GM19025 (cell line): ENCODE measurements at regions not wholly inside any gene's neighbourhood (a gene's known extent, or its start where the extent isn't known, plus 50 kb on each side); places are given as distances from the start of the nearest gene placed in this dataset.

Experiments used
- ATAC-seq: cut with Tn5 transposase; IDR thresholded peaks from one replicate; pipeline ENCODE4 v1.9.1; 2021; ENCODE audit warnings: mild to moderate bottlenecking, low read depth, moderate library complexity; ENCODE audit not compliant: unreplicated experiment

DNA sequence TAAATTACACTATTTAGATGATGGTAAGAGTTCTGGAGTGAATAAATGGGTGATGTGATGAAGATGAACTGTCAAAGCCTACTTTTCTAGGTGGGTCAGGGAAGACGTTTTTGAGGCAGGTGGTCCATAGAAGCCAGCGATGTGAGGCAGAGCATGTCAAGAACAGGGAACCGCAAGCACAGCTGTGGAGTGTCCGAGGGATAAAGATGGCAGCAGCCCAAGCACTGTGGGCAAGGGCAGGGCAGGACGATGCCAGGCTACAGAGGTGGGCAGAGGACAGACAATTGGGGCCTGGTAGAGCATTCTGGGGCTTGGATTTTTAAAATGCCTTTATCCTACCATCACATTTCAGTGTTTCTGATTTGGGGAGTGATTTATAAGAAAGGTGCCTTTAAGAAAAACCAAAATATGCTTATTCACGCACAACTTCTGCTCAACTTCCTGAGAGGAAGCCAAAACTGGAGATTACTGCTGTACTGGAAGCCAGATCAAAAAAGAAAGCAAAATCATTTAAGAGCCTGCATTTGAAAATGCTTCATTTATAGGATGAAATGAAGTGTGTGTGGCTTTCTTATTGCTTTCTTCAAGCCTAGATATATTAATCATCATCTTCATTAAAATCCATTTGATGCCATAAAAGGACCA, 119.0 kb upstream of the WDR17 start:
- no peak for ATAC-seq

DNA sequence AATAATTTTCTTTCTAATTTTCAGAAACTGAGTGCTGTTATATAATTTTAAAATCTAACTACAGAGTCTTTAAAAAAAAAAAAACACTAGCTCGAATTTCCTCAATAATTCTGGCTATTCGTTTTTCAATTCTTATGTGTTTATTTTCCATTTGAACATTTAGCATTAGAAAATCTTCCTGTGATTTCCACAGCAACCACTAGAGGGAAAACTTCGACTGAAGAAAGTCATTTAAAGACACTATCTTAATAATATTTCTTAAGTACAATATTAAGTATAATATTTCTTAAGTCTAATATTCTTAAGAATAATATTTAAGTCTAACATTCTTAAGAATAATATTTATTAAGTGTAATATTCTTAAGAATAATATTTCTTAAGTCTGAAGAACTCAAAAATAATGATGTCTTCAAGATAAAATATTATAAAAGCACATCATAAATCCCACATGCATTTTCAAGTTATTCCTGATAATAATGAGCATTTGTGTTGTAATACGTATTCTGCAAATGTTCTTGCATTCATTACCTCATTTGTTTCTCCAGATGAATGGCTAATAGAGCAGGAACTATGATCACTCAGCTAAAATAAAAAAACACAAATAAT, 118.4 kb upstream of the WDR17 start:
- ATAC-seq, result no peak

DNA sequence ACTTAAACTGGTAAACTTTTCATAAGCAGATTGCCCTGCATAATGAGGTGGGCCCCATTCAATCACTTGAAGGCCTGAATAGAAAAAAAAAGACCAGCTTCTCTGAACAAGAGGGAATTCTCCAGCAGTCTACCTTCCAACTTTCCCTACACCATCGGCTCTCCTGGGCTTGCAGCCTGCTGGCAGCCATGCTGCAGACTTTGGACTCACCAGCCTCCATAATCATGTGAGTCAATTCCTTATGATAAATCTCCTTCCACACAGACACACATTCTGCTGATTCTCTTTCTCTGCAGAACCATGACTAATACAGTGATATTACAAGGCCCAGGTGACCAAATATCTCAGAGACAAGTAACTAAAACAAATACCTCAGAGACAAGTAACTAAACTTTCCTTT, 113.8 kb upstream of the WDR17 start:
- no peak for ATAC-seq

DNA sequence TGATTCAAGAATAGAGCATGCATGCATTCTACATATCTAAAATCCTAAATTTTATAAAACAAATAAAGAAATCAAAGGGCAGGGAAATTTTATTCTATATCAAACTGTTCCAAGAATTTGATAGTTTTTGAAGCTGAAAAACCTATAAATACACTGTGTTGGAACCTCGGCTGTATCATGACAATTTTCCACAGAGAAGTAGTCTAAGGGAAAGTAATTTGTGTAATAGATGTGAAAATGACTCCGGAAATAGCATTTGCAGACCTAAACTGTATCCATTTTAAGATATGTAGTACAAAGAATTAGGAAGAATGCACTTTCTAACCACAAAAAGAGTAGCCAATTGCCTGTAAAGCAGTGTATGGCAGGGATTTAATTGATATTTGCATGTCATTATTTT, 112.5 kb upstream of the WDR17 start:
- no peak for ATAC-seq

DNA sequence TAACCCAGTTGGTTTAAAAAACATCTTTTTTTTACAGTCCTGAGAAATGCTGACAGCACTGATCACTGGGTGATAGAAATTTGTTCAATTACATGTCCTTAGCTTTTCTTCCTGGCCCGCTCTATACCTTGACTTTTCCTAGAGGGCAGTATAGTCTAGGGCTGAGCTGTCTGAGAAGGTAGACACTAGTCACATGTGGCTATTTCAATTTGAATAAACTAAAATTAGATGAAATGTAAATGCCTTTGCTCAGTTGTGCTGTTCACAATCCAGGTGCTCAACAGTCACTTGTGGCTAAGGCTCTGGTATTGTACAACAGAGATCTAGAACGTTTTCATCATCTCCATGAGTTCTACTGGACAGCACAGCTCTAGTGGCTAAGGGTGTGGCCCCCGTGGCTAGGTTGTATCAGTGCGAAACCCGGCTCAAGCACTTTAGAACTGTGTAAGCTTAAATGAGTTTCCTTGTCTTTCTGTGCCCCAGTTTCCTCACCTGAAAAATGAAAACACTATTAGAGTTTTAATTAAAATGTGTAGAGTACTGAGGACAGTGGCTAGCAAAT, 111.6 kb upstream of the WDR17 start:
- peak; percentile 80 for ATAC-seq

DNA sequence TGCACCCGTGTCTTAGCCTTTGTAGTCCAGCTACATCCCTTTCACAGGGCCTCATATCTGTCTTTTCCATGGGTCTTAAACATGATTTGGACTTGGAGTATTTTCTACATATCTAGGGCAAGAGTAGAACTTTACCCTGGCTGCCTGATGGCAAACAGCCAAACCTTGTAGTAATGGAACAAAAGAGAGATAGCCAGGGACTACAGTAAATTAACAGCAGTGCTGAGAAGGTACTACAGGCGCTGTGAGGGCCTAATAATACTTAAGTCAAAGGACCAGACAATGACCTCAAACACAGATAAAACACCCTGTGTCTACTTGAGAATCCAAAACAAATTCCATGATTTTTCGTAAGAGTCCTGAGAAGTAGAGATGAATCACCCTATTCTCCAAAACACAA, 111.0 kb upstream of the WDR17 start:
- ATAC-seq, result no peak

DNA sequence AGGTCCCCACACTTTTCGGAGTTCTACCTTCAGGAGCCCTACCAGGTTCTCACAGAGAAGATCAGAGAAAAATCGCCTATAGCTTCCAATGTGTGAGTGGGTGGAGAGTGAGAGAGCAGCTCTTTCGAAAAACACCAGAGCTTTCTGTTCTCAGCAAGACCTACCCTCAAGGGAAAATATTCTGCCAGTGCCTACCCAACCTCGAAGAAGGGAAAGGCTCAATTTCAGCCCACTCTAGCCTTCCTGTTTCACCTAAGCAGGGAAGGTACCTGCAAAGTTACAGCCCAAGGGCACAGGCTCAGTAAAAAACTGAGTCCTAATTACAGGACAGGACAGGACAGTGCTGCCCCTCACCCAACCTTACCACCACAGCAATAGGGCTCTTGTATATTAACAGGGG, 104.0 kb upstream of the WDR17 start:
- peak; percentile 65 for ATAC-seq

DNA sequence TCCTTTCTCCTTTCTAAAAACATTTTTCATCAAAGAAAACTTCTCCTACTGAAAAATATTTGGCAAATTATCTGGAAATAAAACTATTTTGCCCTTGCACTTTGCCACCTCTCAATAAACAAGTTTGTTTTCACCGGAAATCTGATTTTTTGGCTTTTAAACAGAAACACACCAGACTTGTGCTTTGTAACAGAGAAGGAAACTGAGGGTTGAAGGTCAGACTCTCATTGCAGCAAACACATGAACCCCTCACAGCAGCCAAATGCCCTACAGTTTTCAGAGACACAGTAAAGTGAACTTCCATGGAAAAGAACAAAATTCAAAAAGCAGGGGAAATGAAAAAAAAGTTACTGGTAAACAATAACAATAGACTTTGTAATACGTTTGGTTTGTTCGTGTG, 95.6 kb upstream of the WDR17 start:
- no peak for ATAC-seq

DNA sequence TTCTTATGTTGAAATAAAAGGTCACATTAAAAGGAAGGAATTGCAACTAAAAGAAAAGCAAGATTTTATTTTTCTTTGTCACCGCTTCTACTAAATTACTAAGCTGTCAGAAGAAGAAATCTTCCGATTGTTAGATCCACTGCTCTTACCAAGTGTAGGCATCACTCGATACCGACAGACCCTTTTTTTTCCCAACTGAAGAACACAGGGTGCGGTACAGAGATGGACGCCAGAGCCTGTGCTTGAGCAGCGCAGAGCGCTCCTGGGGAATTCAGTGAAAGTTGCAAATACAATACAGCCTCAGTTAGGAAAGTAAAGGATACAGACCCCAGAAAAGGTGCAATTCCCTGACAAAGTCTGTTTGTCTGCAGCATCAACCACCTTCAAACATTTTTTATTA, 94.9 kb upstream of the WDR17 start:
- no peak for ATAC-seq

DNA sequence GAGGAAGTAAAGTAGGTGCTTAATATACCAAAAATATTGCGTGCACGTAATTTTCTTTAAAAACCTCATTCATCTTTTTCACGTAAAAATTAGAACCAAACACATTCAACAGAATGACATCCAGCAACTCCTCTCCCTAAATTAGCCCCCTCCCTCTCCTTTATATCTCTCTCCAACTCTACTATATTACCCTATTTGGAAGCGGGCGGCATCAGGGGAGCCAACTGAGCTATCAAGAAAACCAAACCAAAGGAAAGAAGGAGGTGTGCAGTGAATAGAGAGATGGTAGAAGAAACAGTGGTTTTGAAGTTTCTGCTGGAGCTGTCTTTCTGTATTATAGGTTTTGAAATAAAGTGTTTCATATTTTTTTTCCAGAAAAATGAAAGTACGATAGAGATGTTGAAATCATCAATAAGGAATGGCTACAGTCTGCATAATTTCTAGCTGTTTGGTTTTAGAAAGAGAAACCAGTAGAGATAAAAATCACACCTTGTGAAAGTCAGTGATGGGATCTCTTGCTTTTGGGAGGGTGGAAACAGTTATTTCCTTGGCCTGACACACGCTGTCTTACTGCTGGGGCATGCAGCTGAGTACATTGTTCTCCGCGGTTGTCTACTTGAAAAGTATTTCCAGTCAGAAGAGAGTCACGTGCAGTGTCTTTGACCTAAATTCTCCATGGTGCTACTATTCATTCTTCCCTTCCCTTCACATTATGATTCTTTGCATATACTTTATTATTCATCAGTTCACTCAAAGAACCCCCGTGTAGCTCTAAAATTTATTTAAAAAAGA, 94.1 kb upstream of the WDR17 start:
- no peak for ATAC-seq

DNA sequence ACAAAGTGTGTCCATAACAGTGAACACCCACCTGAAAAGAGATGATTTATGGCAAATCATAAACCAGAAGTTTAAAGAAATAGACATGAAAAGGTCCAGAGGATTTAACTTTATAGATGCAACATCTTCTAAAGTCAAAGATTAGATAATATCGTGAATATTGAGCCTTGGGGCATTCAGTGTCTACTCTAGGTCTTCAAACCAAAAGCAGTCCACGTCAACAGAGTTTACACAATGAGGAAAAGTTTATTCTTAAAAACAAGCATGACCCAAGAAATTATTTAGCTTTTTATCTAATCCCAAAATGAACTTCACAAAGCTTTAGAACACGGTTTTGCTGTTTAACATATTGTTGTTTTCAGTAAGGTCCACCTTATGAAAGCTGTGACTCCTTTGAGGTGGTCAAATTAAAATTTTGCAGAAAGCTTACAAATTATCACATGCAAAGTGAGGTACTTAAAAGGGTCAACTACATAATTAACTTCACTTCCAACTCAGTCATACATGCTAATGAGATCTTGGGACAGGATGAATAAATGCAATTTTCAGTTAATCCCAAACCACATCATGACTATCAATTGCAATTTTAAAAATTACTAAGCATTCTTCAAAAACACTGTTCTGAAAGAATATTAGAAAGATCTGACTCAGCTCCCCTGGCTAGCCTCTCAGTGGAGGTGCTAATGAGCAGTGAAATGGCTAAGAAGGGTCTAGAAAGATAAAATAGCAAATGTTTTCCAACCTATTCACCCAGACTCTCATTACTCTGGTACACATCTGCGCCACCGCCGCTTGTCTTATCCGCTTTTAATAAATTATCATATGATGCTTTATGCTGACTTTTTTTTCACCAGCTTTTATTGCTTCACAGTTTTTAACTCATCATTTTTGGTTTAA, 92.4 kb upstream of the WDR17 start:
- ATAC-seq, result no peak

DNA sequence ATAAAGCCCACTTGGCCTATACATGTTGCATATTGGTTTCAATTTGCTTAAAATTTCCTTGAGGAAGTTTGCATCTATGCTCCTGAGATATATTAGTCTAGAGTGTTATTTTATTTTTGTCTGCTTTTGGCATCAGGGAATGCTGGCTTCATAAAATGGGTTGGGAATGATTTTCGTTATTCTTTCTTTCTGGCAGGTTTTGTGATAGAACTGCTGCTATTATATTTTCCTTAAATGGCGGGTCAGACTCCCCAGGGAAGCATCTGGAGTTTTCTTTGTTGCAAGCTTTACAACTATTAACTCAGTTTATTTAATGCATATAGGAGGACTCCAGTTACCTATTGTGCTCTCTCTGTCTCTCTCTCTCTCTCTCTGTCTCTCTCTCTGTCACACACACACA, 82.0 kb upstream of the WDR17 start:
- ATAC-seq, result no peak

DNA sequence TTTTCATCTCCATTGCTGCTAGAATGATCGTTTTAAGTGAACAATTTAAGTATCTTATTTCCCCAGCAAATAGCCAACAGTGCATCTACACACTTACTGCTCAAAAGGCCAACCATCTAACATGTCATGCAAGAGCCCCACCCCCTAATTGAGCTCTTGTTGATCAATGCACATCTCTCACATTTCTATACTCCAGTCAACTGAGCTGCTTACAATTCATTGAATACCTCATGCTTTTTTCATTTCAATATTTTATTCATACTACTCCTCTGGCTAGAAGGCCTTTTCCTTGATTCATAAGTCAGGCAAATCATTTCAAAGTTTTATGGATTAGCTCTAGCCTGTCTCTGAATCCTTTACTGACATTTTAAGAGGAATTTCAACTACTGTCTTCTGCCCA, 79.0 kb upstream of the WDR17 start:
- ATAC-seq, result no peak

DNA sequence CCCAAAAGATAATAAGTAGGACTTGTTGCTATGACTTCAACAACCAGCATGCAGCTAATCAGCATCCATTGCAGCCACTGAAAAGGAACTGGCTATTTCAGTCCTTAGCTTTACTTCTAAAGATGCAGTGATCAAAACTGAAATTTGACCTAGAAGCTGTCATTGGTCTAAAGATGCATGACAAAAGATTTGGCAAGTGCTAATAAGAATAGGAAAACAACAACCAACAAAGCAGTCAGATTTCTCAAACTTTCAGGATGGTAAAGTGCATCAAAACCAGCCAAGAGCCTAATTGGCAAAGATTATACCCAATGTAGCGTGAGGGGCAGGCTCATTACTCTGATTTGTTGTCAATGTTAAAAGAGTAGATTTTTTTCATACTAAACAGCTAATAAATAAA, 77.1 kb upstream of the WDR17 start:
- no peak for ATAC-seq

DNA sequence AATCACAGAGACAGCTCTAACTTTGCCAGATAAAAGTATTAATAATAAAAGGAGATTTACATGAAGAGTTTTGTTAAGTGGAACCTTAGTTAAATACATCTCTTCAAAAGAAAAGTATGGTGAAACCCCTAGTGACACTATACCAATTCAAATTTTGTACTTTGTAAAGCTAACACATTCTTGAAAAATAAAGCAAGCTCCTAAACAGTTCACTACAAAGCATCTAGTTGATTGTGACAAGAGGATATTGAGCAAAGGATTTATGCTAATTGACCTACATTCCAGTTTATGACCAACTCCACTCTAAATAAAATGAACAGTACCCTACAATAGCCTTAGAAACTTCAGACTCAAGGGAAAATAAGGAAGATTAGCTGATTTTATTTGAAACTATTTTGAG, 69.4 kb upstream of the WDR17 start:
- ATAC-seq, result no peak

DNA sequence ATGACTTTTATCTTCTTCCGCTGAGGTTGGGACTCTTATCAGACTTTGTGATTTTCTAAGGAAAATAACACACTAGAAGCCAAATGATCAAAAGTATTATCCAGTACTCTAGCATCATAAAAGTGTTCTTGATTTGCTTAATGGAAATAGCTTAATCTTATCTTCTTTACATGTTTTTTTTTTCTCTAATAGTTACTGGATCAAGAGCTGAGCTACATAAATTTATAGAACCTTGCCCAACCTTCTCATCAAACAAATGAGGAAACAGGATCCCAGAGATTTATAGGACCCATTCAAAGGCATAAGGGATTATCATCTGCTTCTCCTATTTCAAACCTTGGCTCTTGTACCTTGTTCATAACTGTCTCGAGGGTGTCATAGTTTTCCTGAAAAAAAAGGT, 68.3 kb upstream of the WDR17 start:
- no peak for ATAC-seq

DNA sequence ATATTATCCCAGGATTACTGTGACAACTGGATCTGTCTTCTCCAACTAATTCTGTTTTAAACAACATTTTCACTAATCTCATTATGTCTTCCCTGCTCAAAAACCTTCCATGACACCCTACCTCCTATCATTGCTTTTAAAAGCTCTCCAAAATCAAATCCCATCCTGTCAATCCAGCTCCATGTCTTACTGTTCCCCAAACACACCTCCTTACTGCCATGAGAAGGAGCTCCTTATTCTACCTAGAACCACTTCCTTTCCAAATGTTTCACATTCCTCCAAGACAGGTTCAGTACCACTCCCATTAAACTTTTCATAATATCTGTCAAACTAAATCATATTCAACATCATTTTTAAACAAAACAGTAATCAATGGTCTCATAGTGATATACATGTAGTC, 66.9 kb upstream of the WDR17 start:
- ATAC-seq, result no peak

DNA sequence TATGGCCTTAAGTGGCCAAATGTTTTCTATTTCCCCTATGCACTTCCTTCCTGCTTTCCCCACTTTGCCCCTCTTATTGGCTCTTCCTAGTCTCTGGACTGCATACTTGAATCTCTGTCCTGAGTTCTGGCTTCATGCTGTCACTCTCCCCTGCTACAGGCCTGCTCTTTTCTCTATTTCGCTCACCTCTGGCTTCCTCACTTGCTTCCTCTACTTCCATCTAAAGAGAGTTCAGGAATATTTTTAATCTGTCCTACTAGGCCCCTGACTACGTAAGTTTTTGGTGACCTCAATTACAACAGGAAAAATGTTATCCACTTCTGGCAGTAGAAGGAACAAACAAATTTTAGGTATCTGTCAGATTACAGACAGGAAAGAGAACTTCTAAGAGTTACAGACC, 65.7 kb upstream of the WDR17 start:
- no peak for ATAC-seq

DNA sequence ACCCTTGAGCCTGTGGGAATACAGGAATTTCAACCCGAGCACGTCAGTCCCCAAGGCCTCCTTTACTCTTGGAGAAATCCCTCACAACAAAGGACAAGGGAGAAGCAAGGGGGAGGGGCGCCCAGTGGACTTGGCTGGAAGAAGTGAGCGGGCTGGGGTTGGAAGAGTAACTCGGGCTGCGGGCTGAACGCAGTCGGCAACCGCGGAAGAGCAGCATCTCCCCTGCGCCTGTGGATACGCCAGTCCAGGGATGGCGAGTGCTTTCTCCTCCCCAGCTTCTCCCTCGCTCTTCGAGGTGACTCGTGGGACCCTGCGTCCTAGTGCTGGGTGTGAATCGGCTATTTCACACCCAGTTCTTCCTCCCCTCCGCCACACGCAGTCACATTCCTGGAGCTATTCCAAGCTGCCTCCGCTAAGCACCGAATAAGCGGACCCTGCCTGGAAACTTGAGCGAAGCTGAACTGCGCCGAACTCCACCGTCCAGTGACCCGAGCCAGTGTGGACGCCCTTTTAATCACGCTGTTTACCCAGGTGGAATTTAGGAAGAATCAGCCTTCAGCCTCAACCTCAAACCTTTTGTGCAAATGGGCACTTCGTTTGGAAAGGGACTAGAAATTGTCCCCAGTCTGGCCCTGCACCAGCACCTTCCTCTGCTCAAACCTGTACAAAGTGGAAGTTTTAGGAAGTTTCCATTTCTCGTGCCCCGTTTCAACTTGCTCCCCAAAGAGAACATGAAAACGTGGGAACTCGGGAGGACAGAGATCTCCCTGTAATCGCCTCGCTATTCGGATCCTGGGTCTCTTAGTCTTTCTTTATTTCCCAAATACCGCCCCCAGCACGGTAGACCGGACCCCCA, 64.3 kb upstream of the WDR17 start:
- ATAC-seq, result no peak
